HUES64 (cell line): ENCODE measurements at regions not wholly inside any gene's neighbourhood (a gene's known extent, or its start where the extent isn't known, plus 50 kb on each side); places are given as distances from the start of the nearest gene placed in this dataset.

Source experiments
- H3K27ac ChIP-seq: 2 replicates; pipeline ENCODE4 v1.7.0; 2013; ENCODE audit warnings: low read depth, low read length, inconsistent platforms
- H3K27me3 ChIP-seq: 2 replicates; pipeline ENCODE4 v1.6.1; 2013; ENCODE audit warnings: mild to moderate bottlenecking, low read length; ENCODE audit not compliant: insufficient read depth
- H3K36me3 ChIP-seq: 2 replicates; pipeline ENCODE4 v1.6.1; 2013; ENCODE audit warnings: mild to moderate bottlenecking, low read length; ENCODE audit not compliant: insufficient read depth
- H3K4me1 ChIP-seq: 2 replicates; pipeline ENCODE4 v1.6.1; 2013; ENCODE audit warnings: mild to moderate bottlenecking, low read length, moderate library complexity; ENCODE audit not compliant: insufficient read depth
- H3K4me3 ChIP-seq: 2 replicates; pipeline ENCODE4 v1.5.1; 2013; ENCODE audit warnings: mild to moderate bottlenecking, low read length, moderate library complexity
- H3K9ac ChIP-seq: 2 replicates; pipeline ENCODE4 v1.6.1; 2013; ENCODE audit warnings: mild to moderate bottlenecking, low read depth, low read length
- H3K9me3 ChIP-seq: 2 replicates; pipeline ENCODE4 v1.6.1; 2013; ENCODE audit warnings: low read depth, low read length; ENCODE audit not compliant: insufficient read depth
- WGBS: fragments of 150-250, 120-280 bp; methylation state at CpG from one replicate; pipeline ENCODE4 v1.1.7; 2013; ENCODE audit warnings: missing lambda C conversion rate; 5-methylcytosine and 5-hydroxymethylcytosine counted together

GRCh38 chr9:99606957-99607356 lies 214.7 kb upstream of the NR4A3 start:
- H3K36me3 ChIP-seq = no peaks in the 10 kb centered on the region
- H3K27me3 ChIP-seq = peaks cover 9% of the 10 kb centered on the region; the same call in 1 of the 2 replicates
- H3K27ac ChIP-seq = no peak overlapping the region
- no peak overlapping the region for H3K9ac ChIP-seq
- WGBS = 70% methylated on average over 3 of the region's 4 CpGs
- H3K9me3 ChIP-seq = no peaks in the 10 kb centered on the region
- H3K4me3 ChIP-seq = no peak overlapping the region
- H3K4me1 ChIP-seq = peaks cover 25% of the 10 kb centered on the region; the same call in 1 of the 2 replicates

DNA sequence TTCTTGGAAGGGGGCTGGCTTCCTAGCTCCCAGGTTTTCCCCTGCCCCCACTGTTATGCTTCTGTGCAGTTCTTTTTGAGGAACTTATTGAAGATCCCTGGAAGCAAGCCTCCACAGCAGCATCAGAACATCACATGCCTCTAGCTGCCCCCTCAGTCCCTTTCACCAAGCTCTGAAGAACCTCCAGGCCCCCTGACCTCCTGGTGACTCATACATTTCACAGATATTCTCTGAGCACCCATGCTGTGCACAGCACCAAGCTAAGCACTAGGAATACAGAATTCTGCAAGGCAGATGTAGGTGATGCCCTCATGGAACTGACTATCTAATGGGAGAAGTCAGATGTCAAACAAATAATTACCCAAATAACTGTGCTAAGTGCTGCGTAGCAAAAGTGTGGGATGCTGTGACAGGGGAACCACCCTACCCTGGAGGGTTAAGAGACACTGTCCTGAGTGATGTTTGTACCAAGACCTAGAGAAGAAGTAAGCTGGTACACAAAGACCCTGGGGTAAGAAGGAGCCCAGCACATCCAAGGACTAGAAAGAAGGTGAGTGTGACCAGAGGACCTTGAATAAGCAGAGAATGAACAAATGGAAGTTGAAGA lies 213.7 kb upstream of the NR4A3 start:
- no peaks in the 10 kb centered on the region for H3K9me3 ChIP-seq
- 89% methylated on average over 1 of the region's 1 CpG for WGBS
- peaks cover 9% of the 10 kb centered on the region; the same call in 1 of the 2 replicates for H3K27me3 ChIP-seq
- no peak overlapping the region for H3K9ac ChIP-seq
- no peak overlapping the region for H3K27ac ChIP-seq
- H3K36me3 ChIP-seq = no peaks in the 10 kb centered on the region
- H3K4me3 ChIP-seq = no peak overlapping the region
- H3K4me1 ChIP-seq = peaks cover 25% of the 10 kb centered on the region; the same call in 1 of the 2 replicates

DNA sequence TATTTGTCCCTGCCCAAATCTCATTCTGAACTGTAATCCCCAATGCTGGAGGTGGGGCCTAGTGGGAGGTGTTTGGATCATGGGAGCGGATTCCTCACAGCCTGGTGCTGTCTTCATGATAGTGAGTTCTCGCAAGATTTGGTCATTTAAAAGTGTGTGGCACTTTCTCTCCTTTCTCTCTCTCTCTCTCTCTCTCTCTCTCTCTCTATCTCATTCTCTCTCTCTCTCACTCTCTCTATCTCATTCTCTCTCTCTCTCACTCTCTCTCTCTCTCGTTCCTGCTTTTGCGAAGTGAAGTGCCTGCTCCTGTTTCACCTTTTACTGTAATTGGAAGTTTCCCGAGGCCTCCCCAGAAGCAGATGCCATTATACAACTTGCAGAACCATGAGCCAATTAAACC lies 207.3 kb upstream of the NR4A3 start:
- 86% methylated on average over 5 of the region's 5 CpGs for WGBS
- H3K27ac ChIP-seq = no peak overlapping the region
- H3K27me3 ChIP-seq = no peaks in the 10 kb centered on the region
- no peaks in the 10 kb centered on the region for H3K36me3 ChIP-seq
- H3K9ac ChIP-seq = no peak overlapping the region
- no peaks in the 10 kb centered on the region for H3K4me1 ChIP-seq
- H3K4me3 ChIP-seq = no peak overlapping the region
- H3K9me3 ChIP-seq = no peaks in the 10 kb centered on the region

DNA sequence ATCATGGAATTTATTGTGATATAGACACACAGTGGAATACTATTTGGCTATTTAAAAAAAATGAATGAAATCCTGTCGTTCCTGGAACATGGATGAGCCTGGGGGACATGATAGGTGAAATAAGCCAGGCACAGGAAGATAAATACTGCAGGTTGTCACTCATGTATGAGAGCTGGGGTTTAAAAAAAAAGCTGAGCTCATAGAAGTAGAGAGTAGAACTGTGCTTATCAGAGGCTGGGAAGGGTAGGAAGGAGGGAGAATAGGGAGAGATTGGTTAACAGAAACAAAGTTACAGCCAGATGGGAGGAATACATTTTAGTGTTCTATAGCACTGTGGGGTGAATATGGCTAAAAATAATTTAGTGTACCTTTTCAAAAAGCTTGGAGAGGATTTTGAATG lies 200.6 kb upstream of the NR4A3 start:
- no peak overlapping the region for H3K9ac ChIP-seq
- H3K36me3 ChIP-seq = no peaks in the 10 kb centered on the region
- H3K4me1 ChIP-seq = no peaks in the 10 kb centered on the region
- no peaks in the 10 kb centered on the region for H3K27me3 ChIP-seq
- no peaks in the 10 kb centered on the region for H3K9me3 ChIP-seq
- no peak overlapping the region for H3K27ac ChIP-seq
- no peak overlapping the region for H3K4me3 ChIP-seq
- 89% methylated on average over 1 of the region's 1 CpG for WGBS

DNA sequence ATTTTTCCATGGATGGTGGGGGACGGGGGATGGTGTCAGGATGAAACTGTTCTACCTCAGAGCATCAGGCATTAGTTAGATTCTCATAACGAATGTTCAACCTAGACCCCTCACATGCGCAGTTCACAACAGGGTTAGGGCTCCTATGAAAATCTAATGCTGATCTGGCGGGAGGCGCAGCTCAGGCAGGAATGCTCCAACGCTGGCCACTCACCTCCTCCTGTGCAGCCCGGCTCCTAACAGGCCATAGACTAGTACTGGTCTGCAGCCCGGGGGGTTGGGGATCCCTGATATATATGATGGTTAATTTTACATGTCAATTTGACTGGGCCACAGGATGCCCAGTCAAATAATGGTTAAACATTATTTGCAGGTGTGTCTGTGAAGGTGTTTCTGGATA lies 199.0 kb upstream of the NR4A3 start:
- Histone ChIP-seq H3K27ac (no peak overlapping the region), H3K4me3 (no peak overlapping the region), H3K4me1 (no peaks in the 10 kb centered on the region), H3K36me3 (no peaks in the 10 kb centered on the region), H3K27me3 (no peaks in the 10 kb centered on the region), H3K9ac (no peak overlapping the region), H3K9me3 (no peaks in the 10 kb centered on the region)
- WGBS = 87% methylated on average over 8 of the region's 8 CpGs

DNA sequence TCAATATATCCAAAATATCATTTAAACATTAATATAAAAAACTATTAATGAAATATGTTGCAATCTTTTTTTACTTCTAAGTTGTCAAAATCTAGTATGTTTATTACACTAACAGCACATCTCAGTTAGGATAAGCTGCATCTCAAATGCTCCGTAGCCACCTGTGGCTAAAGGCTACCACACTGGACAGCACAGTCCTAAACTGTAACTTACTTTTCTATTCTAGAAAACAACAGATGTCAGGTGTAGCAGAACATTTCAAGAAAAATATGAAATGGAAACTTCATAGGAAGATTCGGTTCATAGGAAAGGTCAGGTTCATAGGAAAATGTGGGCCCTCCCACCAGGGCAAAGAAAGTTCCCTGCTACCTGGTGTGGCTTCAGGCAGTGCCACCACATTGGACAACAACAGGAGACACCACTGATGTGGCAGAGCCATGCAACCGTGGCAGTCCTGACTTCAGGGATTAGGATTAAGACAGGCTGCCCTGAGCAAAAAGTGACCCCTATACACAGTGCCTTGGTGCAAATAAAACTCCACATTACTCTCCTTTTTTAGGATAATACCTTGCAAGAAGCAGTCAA lies 197.8 kb upstream of the NR4A3 start:
- H3K27me3 ChIP-seq = no peaks in the 10 kb centered on the region
- H3K27ac ChIP-seq = no peak overlapping the region
- 94% methylated on average over 3 of the region's 3 CpGs for WGBS

GRCh38 chr9:99624499-99625233 lies 197.0 kb upstream of the NR4A3 start:
- Histone ChIP-seq H3K9ac (no peak overlapping the region), H3K4me1 (no peaks in the 10 kb centered on the region), H3K36me3 (no peaks in the 10 kb centered on the region), H3K27me3 (no peaks in the 10 kb centered on the region), H3K27ac (no peak overlapping the region), H3K9me3 (no peaks in the 10 kb centered on the region), H3K4me3 (no peak overlapping the region)
- whole genome bisulfite sequencing = 96% methylated on average over 4 of the region's 5 CpGs

More for the DNA sequence above, 197.8 kb upstream of the NR4A3 start:
- H3K4me1 ChIP-seq = no peaks in the 10 kb centered on the region
- no peaks in the 10 kb centered on the region for H3K9me3 ChIP-seq
- H3K4me3 ChIP-seq = no peak overlapping the region
- H3K36me3 ChIP-seq = no peaks in the 10 kb centered on the region
- no peak overlapping the region for H3K9ac ChIP-seq

GRCh38 chr9:99626426-99626825 lies 195.3 kb upstream of the NR4A3 start:
- Histone ChIP-seq H3K27me3 (no peaks in the 10 kb centered on the region), H3K27ac (no peak overlapping the region), H3K9me3 (no peaks in the 10 kb centered on the region), H3K36me3 (no peaks in the 10 kb centered on the region), H3K9ac (no peak overlapping the region), H3K4me1 (no peaks in the 10 kb centered on the region), H3K4me3 (no peak overlapping the region)

GRCh38 chr9:99628285-99628684 lies 193.4 kb upstream of the NR4A3 start:
- H3K4me1 ChIP-seq = no peaks in the 10 kb centered on the region
- no peak overlapping the region for H3K27ac ChIP-seq
- no peak overlapping the region for H3K9ac ChIP-seq
- no peaks in the 10 kb centered on the region for H3K36me3 ChIP-seq
- H3K27me3 ChIP-seq = no peaks in the 10 kb centered on the region
- H3K4me3 ChIP-seq = no peak overlapping the region
- H3K9me3 ChIP-seq = no peaks in the 10 kb centered on the region

- H3K27ac ChIP-seq = no peak overlapping the region
- H3K4me1 ChIP-seq = no peaks in the 10 kb centered on the region
- no peaks in the 10 kb centered on the region for H3K9me3 ChIP-seq
- no peaks in the 10 kb centered on the region for H3K27me3 ChIP-seq
- WGBS = 97% methylated on average over 3 of the region's 3 CpGs
- H3K4me3 ChIP-seq = no peak overlapping the region
- H3K36me3 ChIP-seq = no peaks in the 10 kb centered on the region
- H3K9ac ChIP-seq = no peak overlapping the region
Observed at GRCh38 chr9:99628849-99629620, 192.7 kb upstream of the NR4A3 start.
